HepG2 (cell line): ENCODE measurements at regions not wholly inside any gene's neighbourhood (a gene's known extent, or its start where the extent isn't known, plus 50 kb on each side); places are given as distances from the start of the nearest gene placed in this dataset.

Experiments
- CEBPB ChIP-seq: IDR thresholded peaks from 2 replicates; pipeline ENCODE4 v1.6.1; 2011; ENCODE audit warnings: low read depth, low read length, improper control_type of control experiment, borderline replicate concordance
- CTCF ChIP-seq: sonication (generic); formaldehyde crosslinking; IDR thresholded peaks from 2 replicates; pipeline ENCODE4 v1.5.0; 2020; ENCODE audit warnings: mild to moderate bottlenecking, missing genetic modification reagents, moderate library complexity
- ELF4 ChIP-seq: sonication (generic); formaldehyde crosslinking; IDR thresholded peaks from 2 replicates; pipeline ENCODE4 v1.5.0; 2020; ENCODE audit warnings: missing genetic modification reagents, mild to moderate bottlenecking, moderate library complexity, borderline replicate concordance
- EZH2 ChIP-seq: conservative IDR thresholded peaks from 2 replicates; pipeline ENCODE4 v1.6.1; 2012; ENCODE audit warnings: mild to moderate bottlenecking, low read depth, low read length, moderate library complexity
- HCFC1 ChIP-seq: fragments of 150-350 bp; IDR thresholded peaks from 2 replicates; pipeline ENCODE4 v1.6.1; 2014; ENCODE audit warnings: low read depth, low read length
- HNRNPLL ChIP-seq: fragments of 200-400 bp; formaldehyde crosslinking; IDR thresholded peaks from 2 replicates; pipeline ENCODE4 v1.6.1; 2017; ENCODE audit warnings: mild to moderate bottlenecking, low read depth, low read length; ENCODE audit not compliant: poor library complexity, severe bottlenecking
- MED1 ChIP-seq: sonication (generic); formaldehyde crosslinking; IDR thresholded peaks from 2 replicates; pipeline ENCODE4 v1.4.0; 2020; ENCODE audit warnings: missing genetic modification reagents
- SMAD3 ChIP-seq: sonication (generic); formaldehyde crosslinking; IDR thresholded peaks from 2 replicates; pipeline ENCODE4 v1.4.0; 2020; ENCODE audit warnings: missing genetic modification reagents
- TAF1 ChIP-seq: sonication (generic); formaldehyde crosslinking; IDR thresholded peaks from 2 replicates; pipeline ENCODE4 v1.4.0; 2020; ENCODE audit warnings: missing genetic modification reagents
- ZFAT ChIP-seq: sonication (generic); formaldehyde crosslinking; conservative IDR thresholded peaks from 2 replicates; pipeline ENCODE4 v1.8.1; 2023; ENCODE audit warnings: missing genetic modification reagents, inconsistent platforms
- ZNF7 ChIP-seq: IDR thresholded peaks from 2 replicates; pipeline ENCODE4 v1.6.1; 2016; ENCODE audit warnings: missing biosample characterization, missing genetic modification reagents

- TF ChIP-seq CEBPB, result no peak
- TF ChIP-seq ZNF7 (CRISPR knock-in tag), result no peak
- no peak for TF ChIP-seq TAF1 (CRISPR knock-in tag)
- TF ChIP-seq HNRNPLL, result no peak
- TF ChIP-seq MED1 (CRISPR knock-in tag), result no peak
- no peak for TF ChIP-seq CTCF (CRISPR knock-in tag)
- no peak for TF ChIP-seq SMAD3 (CRISPR knock-in tag)
- no peak for TF ChIP-seq EZH2
- no peak for TF ChIP-seq ZFAT (CRISPR knock-in tag)
- no peak for TF ChIP-seq ELF4 (CRISPR knock-in tag)
- TF ChIP-seq HCFC1, result no peak
Measured at GRCh38 chr12:54751493-54751892, 102.8 kb upstream of the MUCL1 start.
